ENCODE measurements at regions not wholly inside any gene's neighbourhood (a gene's known extent, or its start where the extent isn't known, plus 50 kb on each side); places are given as distances from the start of the nearest gene placed in this dataset.

- TF ChIP-seq, protein P1, sequence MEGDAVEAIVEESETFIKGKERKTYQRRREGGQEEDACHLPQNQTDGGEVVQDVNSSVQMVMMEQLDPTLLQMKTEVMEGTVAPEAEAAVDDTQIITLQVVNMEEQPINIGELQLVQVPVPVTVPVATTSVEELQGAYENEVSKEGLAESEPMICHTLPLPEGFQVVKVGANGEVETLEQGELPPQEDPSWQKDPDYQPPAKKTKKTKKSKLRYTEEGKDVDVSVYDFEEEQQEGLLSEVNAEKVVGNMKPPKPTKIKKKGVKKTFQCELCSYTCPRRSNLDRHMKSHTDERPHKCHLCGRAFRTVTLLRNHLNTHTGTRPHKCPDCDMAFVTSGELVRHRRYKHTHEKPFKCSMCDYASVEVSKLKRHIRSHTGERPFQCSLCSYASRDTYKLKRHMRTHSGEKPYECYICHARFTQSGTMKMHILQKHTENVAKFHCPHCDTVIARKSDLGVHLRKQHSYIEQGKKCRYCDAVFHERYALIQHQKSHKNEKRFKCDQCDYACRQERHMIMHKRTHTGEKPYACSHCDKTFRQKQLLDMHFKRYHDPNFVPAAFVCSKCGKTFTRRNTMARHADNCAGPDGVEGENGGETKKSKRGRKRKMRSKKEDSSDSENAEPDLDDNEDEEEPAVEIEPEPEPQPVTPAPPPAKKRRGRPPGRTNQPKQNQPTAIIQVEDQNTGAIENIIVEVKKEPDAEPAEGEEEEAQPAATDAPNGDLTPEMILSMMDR (conservative IDR thresholded peaks at IDR 0.05; ENCODE audit: low read depth, low read length): peak; percentile 82
- no peak for TF ChIP-seq EZH2 (IDR thresholded peaks at IDR 0.05; ENCODE audit: borderline replicate concordance, low read depth, low read length, poor library complexity, severe bottlenecking)
- POLR2A ChIA-PET (ENCODE audit: low non-redundant PET): no interaction called here
- no peaks in the 10 kb centered on the region for H3K36me3 ChIP-seq (ENCODE audit: insufficient read depth, low read length, poor library complexity, severe bottlenecking)
- intact Hi-C loops (cut with micrococcal nuclease; ENCODE audit: unreplicated experiment): loop anchor here (2.0 to 5.0 kb wide), 6 partner anchors 122 to 981 kb away; no protein-coding TSS in a partner anchor
- no TSS peak for BruUV-seq (replicated peaks)
- no peaks in the 10 kb centered on the region for H3K27me3 ChIP-seq (replicated peaks; ENCODE audit: insufficient read depth, low read depth, low read length, poor library complexity)
- no peaks in the 10 kb centered on the region for H3K4me1 ChIP-seq (ENCODE audit: insufficient read depth, low read length, poor library complexity, severe bottlenecking)
- H3K9me3 ChIP-seq (ENCODE audit: low read depth, low read length, poor library complexity, severe bottlenecking): no peaks in the 10 kb centered on the region
- CTCF ChIA-PET: interaction anchor here (0.5 to 1.3 kb wide), 6 partner anchors 153 to 1143 kb away, joined by 3 to 11 read pairs (median 4); partner anchors contain the start of gene ARL4C
- no peak overlapping the region for H3K27ac ChIP-seq (ENCODE audit: low read depth, low read length, poor library complexity, severe bottlenecking)
- no peak overlapping the region for H3K4me3 ChIP-seq (ENCODE audit: low read depth, low read length, poor library complexity, severe bottlenecking)
- DNase-seq (ENCODE audit: low spot score): peak; percentile 81
Measured at GRCh38 chr2:234135750-234136221, 85.3 kb downstream of the SPP2 start.

DNA sequence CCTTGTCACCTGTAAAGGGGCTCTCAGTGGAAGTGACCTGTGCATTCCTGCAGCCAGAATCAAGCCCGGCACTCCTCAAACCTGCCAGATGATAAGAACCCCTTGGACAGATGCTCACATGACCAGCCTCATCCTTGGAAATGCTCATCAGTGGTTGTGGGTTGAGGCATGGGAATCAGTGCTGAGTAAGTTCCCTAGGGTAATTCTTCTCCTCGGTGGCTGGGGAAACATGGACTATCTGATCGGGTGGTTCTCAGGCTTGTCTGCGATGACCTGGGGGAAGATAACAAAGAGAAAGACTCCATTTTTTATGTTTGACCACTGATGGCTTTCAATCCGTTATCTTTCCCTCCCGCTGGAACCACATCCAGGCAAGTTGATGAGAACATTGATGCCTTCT lies 84.0 kb downstream of the SPP2 start:
- Histone ChIP-seq H3K4me1 (ENCODE audit: insufficient read depth, low read length, poor library complexity, severe bottlenecking) (no peaks in the 10 kb centered on the region), H3K27me3 (replicated peaks; ENCODE audit: insufficient read depth, low read depth, low read length, poor library complexity) (no peaks in the 10 kb centered on the region), H3K9me3 (ENCODE audit: low read depth, low read length, poor library complexity, severe bottlenecking) (no peaks in the 10 kb centered on the region), H3K4me3 (ENCODE audit: low read depth, low read length, poor library complexity, severe bottlenecking) (no peak overlapping the region), H3K36me3 (ENCODE audit: insufficient read depth, low read length, poor library complexity, severe bottlenecking) (no peaks in the 10 kb centered on the region), H3K27ac (ENCODE audit: low read depth, low read length, poor library complexity, severe bottlenecking) (no peak overlapping the region)
- CTCF ChIA-PET: no interaction called here
- TF ChIP-seq, protein P1 (conservative IDR thresholded peaks at IDR 0.05; ENCODE audit: low read depth, low read length): no peak
- TF ChIP-seq EZH2 (IDR thresholded peaks at IDR 0.05; ENCODE audit: borderline replicate concordance, low read depth, low read length, poor library complexity, severe bottlenecking): no peak
- DNase-seq (ENCODE audit: low spot score): no peak
- no TSS peak for BruUV-seq (replicated peaks)
- POLR2A ChIA-PET (ENCODE audit: low non-redundant PET): no interaction called here
- intact Hi-C loops (cut with micrococcal nuclease; ENCODE audit: unreplicated experiment): loop anchor here (2.0 kb wide), 2 partner anchors 410 to 982 kb away; no protein-coding TSS in a partner anchor

GRCh38 chr2:234133004-234133403 lies 82.5 kb downstream of the SPP2 start:
- Histone ChIP-seq H3K9me3 (ENCODE audit: low read depth, low read length, poor library complexity, severe bottlenecking) (no peaks in the 10 kb centered on the region), H3K27me3 (replicated peaks; ENCODE audit: insufficient read depth, low read depth, low read length, poor library complexity) (no peaks in the 10 kb centered on the region), H3K4me1 (ENCODE audit: insufficient read depth, low read length, poor library complexity, severe bottlenecking) (no peaks in the 10 kb centered on the region), H3K27ac (ENCODE audit: low read depth, low read length, poor library complexity, severe bottlenecking) (no peak overlapping the region), H3K36me3 (ENCODE audit: insufficient read depth, low read length, poor library complexity, severe bottlenecking) (no peaks in the 10 kb centered on the region), H3K4me3 (ENCODE audit: low read depth, low read length, poor library complexity, severe bottlenecking) (no peak overlapping the region)
- ChIA-PET CTCF (no interaction called here), POLR2A (ENCODE audit: low non-redundant PET) (no interaction called here)
- no TSS peak for BruUV-seq (replicated peaks)
- DNase-seq (ENCODE audit: low spot score): no peak
- intact Hi-C loops (cut with micrococcal nuclease; ENCODE audit: unreplicated experiment): no loop called here
- no peak for TF ChIP-seq EZH2 (IDR thresholded peaks at IDR 0.05; ENCODE audit: borderline replicate concordance, low read depth, low read length, poor library complexity, severe bottlenecking)
- TF ChIP-seq, protein P1 (conservative IDR thresholded peaks at IDR 0.05; ENCODE audit: low read depth, low read length): no peak
